ENCODE measurements at regions not wholly inside any gene's neighbourhood (a gene's known extent, or its start where the extent isn't known, plus 50 kb on each side); places are given as distances from the start of the nearest gene placed in this dataset.
"Not testable (repeated sequence)": the region's sequence is repeated elsewhere in the genome, so short reads cannot be mapped to it uniquely, and the experiment has no call there.

DNA sequence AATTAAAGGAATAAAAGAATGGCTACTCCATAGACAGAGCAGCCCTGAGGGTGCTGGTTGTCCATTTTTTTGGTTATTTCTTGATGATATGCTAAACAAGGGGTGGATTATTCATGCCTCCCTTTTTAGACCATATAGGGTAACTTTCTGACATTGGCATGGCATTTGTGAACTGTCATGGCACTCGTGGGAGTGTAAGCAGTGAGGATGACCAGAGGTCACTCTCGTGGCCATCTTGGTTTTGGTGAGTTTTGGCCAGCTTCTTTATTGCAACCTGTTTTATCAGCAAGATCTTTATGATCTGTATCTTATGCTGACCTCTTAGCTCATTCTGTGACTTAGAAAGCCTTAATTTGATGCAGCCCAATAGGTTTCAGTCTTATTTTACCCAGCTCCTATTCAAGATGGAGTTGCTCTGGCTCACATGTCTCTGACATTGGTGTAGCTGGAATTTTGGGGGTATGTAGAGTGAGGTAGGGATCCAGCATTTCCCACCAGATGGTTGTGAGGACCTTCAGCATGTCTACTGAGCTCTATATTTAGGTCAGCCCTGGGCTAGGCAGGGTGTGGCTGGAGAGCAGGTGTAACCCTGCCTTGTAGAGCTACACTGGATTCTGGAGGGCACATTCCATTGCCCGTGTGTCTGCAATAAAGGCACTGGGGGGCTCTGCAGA is 103.5 kb upstream of the SLC38A2 start:
- no peak for DNase-seq (ENCODE audit: extremely low read depth, low read depth, low spot score)

DNA sequence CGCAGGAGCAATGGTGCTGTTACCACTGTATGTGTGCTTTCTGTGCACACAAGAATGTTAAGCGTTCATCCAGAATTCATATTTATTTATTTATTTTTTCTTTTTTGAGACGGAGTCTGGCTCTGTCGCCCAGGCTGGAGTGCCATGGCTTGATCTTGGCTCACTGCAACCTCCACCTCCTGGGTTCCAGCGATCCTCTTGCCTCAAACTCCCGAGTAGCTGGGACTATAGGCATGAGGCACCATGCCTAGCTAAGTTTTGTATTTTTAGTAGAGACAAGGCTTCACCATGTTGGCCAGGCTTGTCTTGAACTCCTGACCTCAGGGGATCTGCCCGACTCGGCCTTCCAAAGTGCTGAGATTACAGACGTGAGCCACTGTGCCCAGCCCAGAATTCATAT is 101.8 kb upstream of the SLC38A2 start:
- DNase-seq (ENCODE audit: extremely low read depth, low read depth, low spot score): not testable (repeated sequence)

DNA sequence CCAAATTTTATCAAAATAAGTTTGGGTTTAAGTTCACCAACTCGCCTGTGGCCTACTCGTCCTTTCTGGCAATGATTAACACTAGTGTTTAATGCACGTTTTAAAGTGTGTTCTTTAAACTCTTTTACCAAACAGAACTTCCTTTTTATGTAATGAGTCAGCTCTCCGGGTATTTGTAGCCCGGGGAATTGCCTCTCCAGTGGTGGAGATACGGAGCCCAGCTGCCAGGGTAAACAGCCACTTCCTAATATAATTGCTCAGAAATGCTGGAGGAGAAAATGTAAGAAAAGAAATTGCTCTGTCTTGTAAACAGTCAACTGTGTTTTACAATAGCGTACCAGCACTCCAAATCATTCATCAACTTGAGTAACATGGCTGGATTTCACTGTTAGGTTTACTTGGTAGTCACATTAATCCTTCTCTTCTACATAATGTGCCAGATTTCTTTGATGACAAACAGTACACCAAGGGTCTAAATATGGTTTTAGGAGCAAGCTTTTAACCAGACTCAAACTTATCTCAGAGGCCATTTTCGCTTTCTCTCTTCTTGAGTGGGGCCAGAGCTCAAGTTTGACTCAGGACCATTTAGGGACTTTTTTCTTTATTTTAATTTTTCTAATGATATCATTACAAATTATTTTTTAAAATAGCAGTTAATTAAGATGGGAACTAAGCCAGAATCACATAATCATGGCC is 101.2 kb upstream of the SLC38A2 start:
- peak; percentile 90 for DNase-seq (ENCODE audit: extremely low read depth, low read depth, low spot score)

DNA sequence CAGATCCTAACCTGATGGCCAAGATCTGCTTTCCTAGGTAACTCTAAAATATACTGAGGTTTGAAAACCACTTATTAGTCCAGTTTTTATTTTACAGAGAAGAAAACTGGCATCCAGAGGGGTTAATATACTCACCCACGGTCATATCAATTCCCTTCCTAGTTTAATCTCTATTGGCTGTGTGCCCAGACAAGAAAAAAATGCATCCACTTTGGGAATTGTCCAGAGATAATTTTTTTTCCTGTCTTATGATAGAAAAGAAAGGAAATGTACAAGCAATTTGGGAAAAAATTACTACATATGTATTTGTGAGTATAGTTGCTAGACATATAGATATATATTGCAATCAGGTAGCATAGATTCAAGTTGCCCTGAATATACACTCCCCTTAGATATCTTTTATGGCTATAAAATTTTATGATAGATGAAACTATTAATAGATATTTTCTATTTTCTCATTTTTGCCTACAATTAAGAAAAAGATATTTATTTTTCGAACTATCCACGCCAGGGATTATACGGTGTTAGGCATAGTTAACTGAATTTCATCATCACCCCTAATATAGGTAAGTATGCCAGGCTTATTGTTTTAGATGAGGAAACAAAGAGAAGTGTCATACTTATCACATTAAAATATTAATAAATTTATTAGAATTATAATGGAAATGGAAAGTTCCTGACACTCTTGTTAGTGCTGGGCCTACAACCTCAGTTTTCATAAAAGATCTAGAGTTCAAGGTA is 100.5 kb upstream of the SLC38A2 start:
- no peak for DNase-seq (ENCODE audit: extremely low read depth, low read depth, low spot score)

DNA sequence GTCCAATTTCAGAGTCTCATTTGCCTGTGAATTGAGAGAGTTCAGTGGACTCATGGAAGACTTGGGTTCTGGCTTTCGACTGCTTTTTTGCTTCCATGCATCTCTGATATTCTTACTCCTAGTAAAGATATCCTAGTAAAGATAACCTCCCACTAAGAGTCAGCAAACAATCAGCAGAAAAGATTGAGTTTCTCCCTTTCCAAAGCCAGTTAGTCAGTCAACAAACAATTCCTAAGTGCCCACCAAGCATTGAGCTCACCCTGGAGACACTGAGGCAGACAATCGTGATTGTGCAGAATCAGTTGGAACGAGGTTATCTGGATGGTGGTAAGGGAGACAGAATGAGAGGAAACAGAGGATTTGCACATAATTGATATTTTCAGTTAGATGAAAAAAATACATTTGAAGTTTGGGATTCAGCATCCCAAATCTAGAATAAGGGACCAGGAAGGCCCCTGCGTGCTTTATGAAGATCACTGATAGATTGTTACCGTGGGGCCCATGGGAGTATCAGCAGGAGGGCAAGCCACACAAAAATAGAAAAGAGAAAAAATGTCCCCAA is 99.7 kb upstream of the SLC38A2 start:
- DNase-seq (ENCODE audit: extremely low read depth, low read depth, low spot score): no peak

DNA sequence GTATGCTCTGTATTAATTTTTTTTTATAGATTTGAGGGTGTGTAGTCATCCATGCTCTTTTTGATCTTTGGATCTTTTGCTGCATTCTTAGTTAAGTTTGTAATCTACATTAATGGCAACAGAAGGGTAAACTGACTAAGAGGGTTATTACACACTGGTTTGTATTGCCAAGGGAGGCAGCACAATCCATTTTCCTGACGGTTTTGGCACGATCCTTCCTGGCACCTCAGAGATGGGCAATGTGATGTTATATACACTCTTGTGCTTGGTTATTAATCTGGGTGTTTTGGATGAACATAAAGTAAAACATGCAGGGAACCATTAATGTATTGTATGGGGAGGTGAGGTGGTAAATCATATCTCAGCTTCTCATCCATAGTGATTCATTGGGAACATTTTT is 98.8 kb upstream of the SLC38A2 start:
- no peak for DNase-seq (ENCODE audit: extremely low read depth, low read depth, low spot score)

DNA sequence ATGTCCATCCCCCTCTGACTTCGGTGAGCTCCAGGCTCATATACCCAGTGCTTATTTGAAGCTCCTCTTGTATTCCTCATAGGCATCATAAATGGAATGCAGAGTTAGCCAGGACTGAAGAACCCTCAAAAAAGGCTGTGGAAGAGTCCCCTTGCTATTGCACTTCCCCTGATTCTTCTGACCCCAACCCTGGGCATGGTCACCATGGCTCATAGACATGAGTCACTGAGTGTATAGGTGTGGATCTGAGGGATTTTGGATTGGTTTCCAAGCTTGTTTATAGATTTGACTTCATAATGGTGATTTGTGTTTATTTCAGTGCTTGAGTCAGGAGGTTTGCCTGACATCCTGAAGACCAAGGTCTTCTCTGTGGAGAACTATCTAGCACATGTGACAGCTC is 98.4 kb upstream of the SLC38A2 start:
- DNase-seq (ENCODE audit: extremely low read depth, low read depth, low spot score): no peak

DNA sequence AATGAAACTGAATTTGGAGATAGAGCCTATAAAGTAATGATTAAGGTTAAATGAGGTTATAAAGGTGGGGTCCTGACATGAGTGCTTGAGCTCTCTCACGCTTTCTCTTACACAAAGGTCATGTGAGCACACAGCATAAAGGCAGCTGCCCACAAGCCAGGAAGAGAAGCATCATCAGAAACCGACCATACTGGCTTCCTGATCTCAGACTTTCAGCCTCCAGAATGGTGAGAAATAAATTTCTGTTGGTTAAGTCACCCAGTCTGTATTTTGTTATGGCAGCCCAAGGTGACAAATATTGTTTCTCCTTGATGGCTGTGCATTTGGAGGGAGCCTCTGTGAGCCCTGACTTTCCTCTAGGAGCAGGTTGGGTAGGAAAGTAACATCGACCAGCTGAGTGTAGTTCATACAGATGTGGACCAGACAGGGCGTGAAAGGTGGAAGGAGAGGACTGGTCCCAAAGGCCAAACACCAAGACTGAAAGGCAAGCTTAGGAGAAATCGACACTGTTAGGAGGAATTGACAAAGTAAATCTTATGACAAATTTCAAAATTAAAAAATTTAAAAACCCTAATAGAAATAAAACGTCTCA is 97.6 kb upstream of the SLC38A2 start:
- no peak for DNase-seq (ENCODE audit: extremely low read depth, low read depth, low spot score)

DNA sequence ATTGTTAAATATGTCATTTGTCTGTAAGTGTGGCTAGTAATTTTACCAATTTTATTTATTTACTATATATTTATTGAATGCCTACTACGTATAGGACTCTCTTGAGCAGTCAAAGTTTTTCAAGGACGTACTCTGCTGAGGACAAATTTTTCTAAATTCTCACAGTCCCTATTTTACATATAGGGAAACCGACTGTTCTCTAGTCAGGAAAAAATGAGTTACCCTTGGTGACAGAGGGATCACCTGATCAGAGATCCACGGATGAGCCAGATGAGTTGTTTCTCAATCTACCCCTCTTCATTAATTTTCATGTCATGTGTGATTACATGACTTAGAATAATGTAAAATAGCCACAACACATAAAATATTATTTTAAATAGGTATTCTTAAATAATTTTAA is 96.2 kb upstream of the SLC38A2 start:
- DNase-seq (ENCODE audit: extremely low read depth, low read depth, low spot score): no peak

DNA sequence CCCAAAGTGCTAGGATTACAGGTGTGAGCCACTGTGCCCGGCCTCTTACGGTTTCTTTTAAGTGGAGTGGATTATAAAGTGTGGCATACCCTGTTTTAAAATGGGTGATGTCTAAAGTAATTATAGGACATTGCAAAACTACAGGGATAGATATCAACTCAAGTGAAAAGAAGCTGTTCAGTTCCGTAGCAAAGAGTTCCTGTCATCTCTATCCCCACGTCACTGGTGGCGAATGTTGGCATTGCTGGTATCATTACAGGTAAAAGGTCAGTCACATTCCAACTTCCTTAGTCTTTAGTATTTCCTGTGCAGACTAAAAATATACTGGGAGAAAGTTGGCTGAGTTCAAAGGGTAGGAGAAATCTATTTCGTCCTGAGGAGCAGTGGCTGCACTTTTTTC is 95.6 kb upstream of the SLC38A2 start:
- no peak for DNase-seq (ENCODE audit: extremely low read depth, low read depth, low spot score)

DNA sequence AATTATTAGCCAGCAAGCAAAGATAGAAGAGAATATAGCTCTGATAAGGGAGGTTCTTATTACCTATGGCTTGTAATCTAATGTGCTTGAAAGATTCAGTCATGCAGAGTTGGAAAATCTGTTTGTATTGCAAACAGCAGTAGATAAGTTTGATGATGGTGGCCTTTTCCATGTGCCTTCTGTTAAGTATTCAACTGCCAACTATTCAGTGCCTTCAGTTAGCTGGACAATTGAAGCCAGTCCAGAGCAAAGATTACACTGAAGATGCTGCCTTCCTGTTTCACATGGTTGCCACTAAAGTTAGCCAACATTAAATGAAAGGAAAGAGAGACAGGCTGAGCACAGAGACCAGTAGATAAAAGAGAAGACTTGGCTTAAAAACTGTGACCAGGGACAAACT is 92.7 kb upstream of the SLC38A2 start:
- DNase-seq (ENCODE audit: extremely low read depth, low read depth, low spot score): no peak

DNA sequence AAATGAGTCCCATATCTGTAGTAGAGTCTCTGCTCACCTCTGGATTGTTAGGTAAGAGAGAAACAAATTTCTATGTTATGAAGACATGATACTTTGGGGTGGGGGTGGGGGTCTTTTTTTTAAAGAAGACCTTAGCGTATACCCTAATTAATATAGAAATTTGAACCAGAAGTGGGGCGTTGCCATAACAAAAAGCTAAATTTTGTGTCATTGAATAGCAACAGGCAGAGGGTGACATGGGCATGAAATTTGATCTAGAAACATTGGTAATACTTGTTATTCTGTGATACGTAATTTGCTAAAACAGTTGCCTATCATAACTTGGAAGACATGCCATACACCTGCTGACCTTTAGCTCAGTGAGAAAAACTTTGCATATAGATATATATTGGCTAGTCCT is 92.3 kb upstream of the SLC38A2 start:
- DNase-seq (ENCODE audit: extremely low read depth, low read depth, low spot score): no peak

DNA sequence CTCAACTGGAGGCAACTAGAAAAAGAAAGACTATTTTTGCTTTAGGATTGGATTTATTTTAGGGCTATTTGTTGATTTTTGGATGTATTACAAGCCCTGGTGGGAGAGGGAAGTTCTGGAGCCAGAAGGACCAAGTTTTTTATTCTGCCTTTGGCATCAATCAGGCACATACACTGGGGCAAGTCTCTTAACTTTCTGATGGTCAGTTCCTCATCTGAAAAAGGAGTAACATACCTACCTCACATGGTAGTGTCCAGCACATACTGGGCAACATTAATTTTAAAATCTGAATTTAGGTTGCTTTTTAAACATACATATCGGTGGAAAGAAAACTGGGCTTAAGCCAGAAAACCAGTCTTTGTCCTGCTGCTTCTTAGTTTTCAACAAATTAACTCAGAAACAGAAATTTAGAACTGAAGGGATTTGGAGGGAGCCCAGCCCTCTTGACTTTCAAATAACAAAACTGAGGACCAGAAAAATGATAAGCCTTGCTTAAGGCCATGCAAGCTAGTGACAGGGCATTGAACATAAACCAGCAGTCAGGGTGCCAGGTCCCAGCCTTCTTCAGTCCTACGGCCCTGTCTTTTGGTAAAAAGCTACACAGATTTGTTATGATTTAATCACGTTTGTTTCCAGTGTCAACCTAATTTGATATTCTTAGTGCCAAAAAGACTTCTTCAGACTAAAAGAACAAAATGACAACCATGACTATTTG is 90.2 kb upstream of the SLC38A2 start:
- no peak for DNase-seq (ENCODE audit: extremely low read depth, low read depth, low spot score)

DNA sequence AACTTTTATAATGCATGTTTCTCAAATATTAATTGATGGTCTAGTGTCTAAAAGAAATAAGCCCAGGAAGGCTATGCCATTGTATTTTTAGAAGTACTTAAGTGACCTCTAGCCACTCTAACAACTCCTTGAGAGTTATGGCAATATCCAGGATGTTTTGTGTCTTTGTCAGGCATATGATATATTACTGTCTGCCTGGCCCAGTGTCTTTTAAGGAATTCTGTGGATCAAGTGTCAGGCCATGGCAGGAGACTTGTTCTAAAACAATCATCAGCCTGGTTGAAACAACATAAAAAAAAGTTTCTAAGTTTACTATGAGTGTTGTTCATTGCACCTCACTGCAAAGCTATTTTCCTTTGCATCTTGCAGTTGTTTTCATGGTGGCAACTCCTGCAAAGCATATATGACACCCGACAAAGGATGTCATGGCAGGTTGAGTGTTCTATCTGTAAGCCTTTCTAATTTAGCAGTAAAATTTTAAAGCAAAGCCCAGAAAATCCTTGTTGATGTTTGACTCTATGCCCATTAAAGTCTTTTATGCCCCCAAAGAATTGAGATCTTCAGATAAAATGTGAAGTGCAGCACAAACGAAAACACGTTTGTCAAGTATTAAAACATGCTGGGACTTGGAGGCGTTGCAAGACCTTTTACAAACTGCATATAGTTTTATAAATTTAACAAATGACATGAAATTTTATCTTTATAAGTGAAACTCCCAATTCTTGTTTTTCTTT is 89.5 kb upstream of the SLC38A2 start:
- no peak for DNase-seq (ENCODE audit: extremely low read depth, low read depth, low spot score)

DNA sequence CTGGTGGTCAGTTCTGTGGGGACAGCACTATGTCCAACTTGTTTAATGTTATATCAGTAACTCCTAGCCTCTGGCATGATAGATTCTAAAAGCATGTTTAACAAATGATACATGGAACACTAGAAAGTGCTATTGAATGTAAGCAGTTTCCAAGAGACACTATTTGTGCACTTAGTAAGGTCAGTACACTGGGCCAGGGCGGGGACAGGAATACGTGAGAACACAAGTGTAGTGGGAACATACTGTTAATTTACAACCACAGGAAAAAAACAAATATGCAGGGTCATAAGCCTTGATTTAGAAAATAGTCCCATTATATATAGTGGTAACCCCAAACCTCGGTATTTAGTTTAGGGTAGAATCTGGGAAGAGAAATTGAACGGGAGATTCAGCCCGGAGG is 88.9 kb upstream of the SLC38A2 start:
- no peak for DNase-seq (ENCODE audit: extremely low read depth, low read depth, low spot score)

DNA sequence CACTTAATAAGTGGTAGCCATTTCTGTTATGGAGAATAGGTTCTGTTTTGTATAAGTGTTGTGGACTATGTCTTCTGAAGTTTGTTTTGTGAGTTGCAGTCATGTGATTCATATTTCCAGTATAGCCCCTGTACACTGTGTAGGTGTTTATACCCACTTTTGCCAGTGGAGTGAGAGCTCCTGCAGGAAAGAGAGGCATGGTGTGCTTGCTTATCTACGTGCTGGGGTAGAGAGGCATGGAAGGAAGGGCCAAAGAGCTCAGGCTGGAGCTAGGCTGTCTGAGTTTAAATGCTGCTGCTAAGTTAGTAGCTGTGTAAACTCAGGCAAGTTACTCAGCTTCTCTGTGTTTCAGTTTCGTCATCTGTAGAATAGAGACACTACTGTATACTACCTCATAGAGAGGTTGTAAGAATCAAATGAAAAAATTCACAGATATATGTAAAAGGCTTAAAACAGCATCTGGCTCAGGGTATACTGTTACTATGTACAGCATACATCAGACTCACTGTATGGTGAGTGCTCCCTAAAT is 88.2 kb upstream of the SLC38A2 start:
- no peak for DNase-seq (ENCODE audit: extremely low read depth, low read depth, low spot score)

DNA sequence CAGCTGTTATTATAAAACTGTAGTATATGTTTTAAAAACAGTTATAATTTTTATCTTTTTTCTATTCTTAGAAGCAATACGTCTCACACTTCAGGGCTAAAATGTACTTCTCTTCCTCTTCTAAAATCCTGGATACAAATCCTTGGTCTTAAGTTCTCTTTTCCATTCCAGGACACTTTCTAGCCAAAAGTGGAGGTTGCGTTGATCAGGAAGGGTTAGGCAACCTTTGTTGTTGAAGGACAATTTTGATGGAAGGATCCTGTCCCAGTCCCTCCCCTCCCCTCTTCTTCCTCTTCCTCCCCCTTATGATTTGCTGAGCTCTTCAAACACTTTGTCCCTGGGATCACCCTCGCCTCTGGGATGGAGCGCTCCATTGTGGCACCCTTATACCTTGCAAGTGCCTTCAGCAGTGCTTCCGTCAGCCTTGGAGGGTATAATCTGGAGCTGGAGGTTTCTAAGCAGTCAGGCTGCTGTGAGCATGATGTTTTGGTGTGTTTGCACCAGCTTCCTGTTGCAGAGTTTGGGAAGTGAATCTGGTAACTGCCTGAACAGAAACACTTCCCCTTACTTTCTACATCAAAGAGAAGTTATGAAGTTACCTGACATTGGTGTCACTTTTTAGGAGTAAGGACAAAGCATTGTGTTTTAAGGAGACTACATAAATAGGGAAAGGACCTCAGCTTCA is 87.4 kb upstream of the SLC38A2 start:
- no peak for DNase-seq (ENCODE audit: extremely low read depth, low read depth, low spot score)

DNA sequence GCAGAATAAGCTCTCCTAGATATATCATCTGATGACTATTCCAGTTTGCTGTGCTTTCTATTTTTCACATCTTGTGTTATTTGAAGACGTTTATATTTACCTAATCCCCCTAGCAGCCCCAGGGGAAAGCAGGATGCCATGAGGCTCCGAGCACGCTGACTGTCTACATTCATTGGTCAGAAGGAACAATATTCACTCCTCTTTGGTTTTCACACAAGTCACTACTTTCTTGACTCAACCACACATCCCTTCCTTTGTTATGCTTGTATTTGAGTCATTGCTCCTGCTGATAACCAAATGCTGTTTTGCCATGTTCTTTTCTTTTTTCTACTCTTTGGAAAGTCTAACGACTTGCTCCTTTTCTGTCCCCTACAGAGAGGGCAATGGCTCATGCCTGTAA is 86.5 kb upstream of the SLC38A2 start:
- DNase-seq (ENCODE audit: extremely low read depth, low read depth, low spot score): no peak

DNA sequence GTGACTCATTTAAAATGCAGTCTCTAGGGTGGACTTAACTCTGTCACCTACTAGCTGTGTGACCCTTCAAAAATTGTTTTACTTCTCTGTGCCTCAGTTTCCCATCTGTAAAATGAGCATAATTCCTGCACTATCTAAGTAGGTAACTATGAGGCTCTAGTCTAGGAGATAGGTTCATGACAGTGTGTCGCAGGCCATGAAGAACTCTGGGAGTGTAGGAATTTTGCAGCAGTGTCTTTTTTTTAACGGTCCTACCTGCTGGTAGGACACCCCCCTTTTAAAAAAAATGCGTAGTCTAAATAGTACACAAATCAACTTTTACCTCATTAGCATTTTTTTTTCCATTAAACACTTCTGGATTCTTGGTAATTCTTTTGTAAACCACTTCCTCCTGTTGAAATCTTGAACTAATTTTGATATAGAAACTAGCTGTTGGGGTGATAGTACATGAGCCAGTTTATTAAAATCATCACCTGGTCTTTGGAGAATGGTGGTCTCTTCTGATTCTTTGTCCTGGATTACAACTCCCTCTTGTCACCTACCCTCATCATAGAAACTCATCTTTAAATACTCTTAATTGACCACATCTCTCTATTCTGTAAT is 86.0 kb upstream of the SLC38A2 start:
- DNase-seq (ENCODE audit: extremely low read depth, low read depth, low spot score): no peak

Measured in glomerular endothelial cell (primary cell).